Mesodermal cell (in vitro differentiated cells): ENCODE measurements at regions not wholly inside any gene's neighbourhood (a gene's known extent, or its start where the extent isn't known, plus 50 kb on each side); places are given as distances from the start of the nearest gene placed in this dataset.
A peak's percentile ranks its signal among the peaks of the same experiment; 100 is the strongest.
"Not testable (repeated sequence)": the region's sequence is repeated elsewhere in the genome, so short reads cannot be mapped to it uniquely, and the experiment has no call there.

ENCODE experiments used
- H3K27ac ChIP-seq: 2 replicates; pipeline ENCODE4 v1.7.0; 2013; ENCODE audit warnings: mild to moderate bottlenecking, low read depth, low read length, moderate library complexity; ENCODE audit not compliant: severe bottlenecking
- H3K36me3 ChIP-seq: 2 replicates; pipeline ENCODE4 v1.7.1; 2013; ENCODE audit warnings: mild to moderate bottlenecking, low read length, moderate library complexity; ENCODE audit not compliant: control insufficient read depth, insufficient read depth
- H3K4me1 ChIP-seq: one replicate; pipeline ENCODE4 v1.7.1; 2013; ENCODE audit warnings: mild to moderate bottlenecking, low read length; ENCODE audit not compliant: insufficient read depth, control insufficient read depth, poor library complexity, severe bottlenecking
- H3K4me3 ChIP-seq: 2 replicates; pipeline ENCODE4 v1.7.0; 2013; ENCODE audit warnings: low read length, control low read depth, mild to moderate bottlenecking; ENCODE audit not compliant: insufficient read depth, poor library complexity, severe bottlenecking; ENCODE audit errors: extremely low read depth
- H3K9me3 ChIP-seq: 2 replicates; pipeline ENCODE4 v1.7.1; 2013; ENCODE audit warnings: mild to moderate bottlenecking, low read length, moderate library complexity; ENCODE audit not compliant: control insufficient read depth
- WGBS, 2 experiments: methylation state at CpG; one replicate each; pipeline ENCODE4 v1.1.5; 2013; ENCODE audit warnings: missing lambda C conversion rate in 2 of 2; ENCODE audit not compliant: insufficient coverage in 2 of 2; 5-methylcytosine and 5-hydroxymethylcytosine counted together

GRCh38 chr7:149696280-149696679 lies 77.1 kb downstream of the ZNF467 start:
- Histone ChIP-seq H3K4me1 (no peaks in the 10 kb centered on the region), H3K9me3 (peaks cover 13% of the 10 kb centered on the region), H3K4me3 (no peak overlapping the region), H3K36me3 (no peaks in the 10 kb centered on the region), H3K27ac (no peak overlapping the region)
- WGBS, 2 experiments = 77 to 86% methylated on average over 3 of the region's 3 CpGs

DNA sequence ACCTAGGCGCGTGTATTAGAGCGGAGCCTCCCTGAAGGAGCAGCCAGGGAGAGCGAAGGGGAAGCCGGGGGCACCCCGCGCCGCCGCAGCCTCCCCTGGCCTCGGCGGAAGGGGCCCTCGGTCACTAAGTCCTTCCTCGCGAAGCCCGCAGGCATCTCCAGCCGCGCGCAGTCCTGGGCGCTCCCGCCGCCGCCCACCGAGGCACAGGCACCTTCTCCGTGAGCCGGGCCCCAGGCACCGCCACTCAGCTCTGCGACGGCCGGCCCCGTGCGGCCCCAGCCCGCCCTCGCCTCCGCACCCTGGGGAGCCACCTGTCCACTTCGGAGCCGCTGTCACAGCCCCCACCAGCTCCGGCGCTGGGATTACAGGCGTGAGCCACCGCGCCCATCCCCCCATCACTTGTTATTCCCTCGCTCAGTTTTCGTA lies 80.8 kb downstream of the ZNF467 start:
- H3K36me3 ChIP-seq = no peaks in the 10 kb centered on the region
- no peaks in the 10 kb centered on the region for H3K4me1 ChIP-seq
- H3K4me3 ChIP-seq = peak overlapping the region; percentile 28
- WGBS, 2 experiments = 8 to 12% methylated on average over 41 to 43 of the region's 43 CpGs
- H3K27ac ChIP-seq = no peak overlapping the region
- H3K9me3 ChIP-seq = peaks cover 6% of the 10 kb centered on the region

- Histone ChIP-seq H3K36me3 (no peaks in the 10 kb centered on the region), H3K4me1 (no peaks in the 10 kb centered on the region), H3K27ac (no peak overlapping the region), H3K9me3 (peaks cover 6% of the 10 kb centered on the region), H3K4me3 (peak overlapping the region; percentile 28)
- 90 to 94% methylated on average over 6 of the region's 9 CpGs for WGBS, 2 experiments
Measured at GRCh38 chr7:149692056-149692455, 81.3 kb downstream of the ZNF467 start.

DNA sequence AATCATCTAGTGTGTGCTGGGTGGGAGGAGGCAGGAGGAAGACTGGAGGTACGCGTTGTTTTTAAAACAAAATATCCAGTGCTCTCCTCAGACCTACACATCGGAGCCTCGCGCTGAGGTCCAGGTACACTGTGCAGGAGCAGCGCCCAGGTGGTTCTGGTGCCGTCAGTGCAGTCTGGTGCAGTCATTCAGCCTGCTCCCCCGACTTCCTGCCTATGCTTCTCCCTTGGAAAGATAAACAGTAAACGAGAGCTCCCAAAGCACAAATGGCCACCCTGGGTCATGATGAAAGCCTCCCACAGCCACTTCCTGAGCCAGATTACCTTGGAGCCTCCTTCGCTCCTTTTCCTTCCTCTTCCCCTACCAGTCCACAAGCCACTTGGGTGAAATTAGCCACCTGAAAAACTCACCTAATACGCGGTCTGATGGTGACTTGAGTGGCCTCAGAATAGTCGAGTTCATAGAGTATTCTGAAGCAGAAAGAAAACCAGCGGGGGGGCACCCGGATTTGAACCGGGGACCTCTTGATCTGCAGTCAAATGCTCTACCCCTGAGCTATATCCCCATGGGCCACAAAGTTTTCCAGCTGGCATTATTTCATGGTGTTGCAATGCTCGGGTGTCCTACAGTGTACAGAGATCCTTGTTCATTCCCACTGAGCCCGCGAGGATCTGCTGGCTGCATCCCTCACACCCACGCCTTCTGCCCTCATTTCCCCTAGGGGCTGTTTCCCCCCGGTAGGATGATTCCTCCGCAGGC lies 82.5 kb downstream of the ZNF467 start:
- whole genome bisulfite sequencing, 2 experiments = 53 to 65% methylated on average over 18 to 19 of the region's 22 CpGs
- Histone ChIP-seq H3K4me3 (no peak overlapping the region), H3K4me1 (no peaks in the 10 kb centered on the region), H3K9me3 (peaks cover 6% of the 10 kb centered on the region), H3K36me3 (no peaks in the 10 kb centered on the region), H3K27ac (no peak overlapping the region)

- Histone ChIP-seq H3K4me1 (no peaks in the 10 kb centered on the region), H3K4me3 (no peak overlapping the region), H3K9me3 (peaks cover 6% of the 10 kb centered on the region), H3K36me3 (no peaks in the 10 kb centered on the region), H3K27ac (no peak overlapping the region)
- WGBS, 2 experiments = 73 to 88% methylated on average over 1 to 4 of the region's 5 CpGs
Measured at GRCh38 chr7:149689291-149689721, 84.1 kb downstream of the ZNF467 start.

GRCh38 chr7:149688836-149689235 lies 84.6 kb downstream of the ZNF467 start:
- Histone ChIP-seq H3K36me3 (no peaks in the 10 kb centered on the region), H3K27ac (no peak overlapping the region), H3K4me3 (no peak overlapping the region), H3K4me1 (no peaks in the 10 kb centered on the region), H3K9me3 (peaks cover 6% of the 10 kb centered on the region)
- WGBS, 2 experiments = 85 to 93% methylated on average over 2 to 3 of the region's 3 CpGs

GRCh38 chr7:149687820-149688219 lies 85.6 kb downstream of the ZNF467 start:
- not testable (repeated sequence) for H3K4me1 ChIP-seq, H3K9me3 ChIP-seq, H3K4me3 ChIP-seq, H3K27ac ChIP-seq, H3K36me3 ChIP-seq
- 80 to 100% methylated on average over 1 to 2 of the region's 7 CpGs for WGBS, 2 experiments

GRCh38 chr7:149686449-149686848 lies 86.9 kb downstream of the ZNF467 start:
- Histone ChIP-seq H3K4me3 (no peak overlapping the region), H3K27ac (no peak overlapping the region), H3K4me1 (no peaks in the 10 kb centered on the region), H3K9me3 (peaks cover 6% of the 10 kb centered on the region), H3K36me3 (no peaks in the 10 kb centered on the region)
- WGBS, 2 experiments = 17 to 72% methylated on average over 2 of the region's 4 CpGs

DNA sequence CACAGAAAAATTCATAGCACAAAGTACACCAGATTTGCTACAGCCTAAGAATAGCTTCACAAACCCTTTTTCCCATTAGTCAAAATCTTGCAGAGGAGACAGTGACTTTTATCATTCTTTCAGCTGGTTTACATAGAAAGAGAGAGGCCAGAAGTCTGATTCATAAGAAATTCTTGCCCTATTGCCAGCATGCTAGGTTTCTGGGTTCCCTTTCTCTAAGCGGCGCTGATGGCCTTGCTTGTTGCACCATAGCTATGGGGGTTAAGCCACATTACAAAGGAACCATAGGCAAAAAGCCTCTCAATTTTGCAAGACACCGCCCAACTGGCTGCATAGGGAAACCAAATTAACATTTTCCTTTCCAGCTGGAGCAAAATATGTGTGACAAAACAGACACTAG lies 87.4 kb downstream of the ZNF467 start:
- Histone ChIP-seq H3K27ac (no peak overlapping the region), H3K4me1 (no peaks in the 10 kb centered on the region), H3K9me3 (peaks cover 6% of the 10 kb centered on the region), H3K36me3 (no peaks in the 10 kb centered on the region), H3K4me3 (no peak overlapping the region)
- 63% methylated on average over 2 to 3 of the region's 3 CpGs for WGBS, 2 experiments

- Histone ChIP-seq H3K4me3 (no peak overlapping the region), H3K27ac (no peak overlapping the region), H3K4me1 (no peaks in the 10 kb centered on the region), H3K36me3 (no peaks in the 10 kb centered on the region), H3K9me3 (peaks cover 6% of the 10 kb centered on the region)
- 95 to 97% methylated on average over 2 to 3 of the region's 3 CpGs for WGBS, 2 experiments
Measured at GRCh38 chr7:149685455-149685854, 87.9 kb downstream of the ZNF467 start.

DNA sequence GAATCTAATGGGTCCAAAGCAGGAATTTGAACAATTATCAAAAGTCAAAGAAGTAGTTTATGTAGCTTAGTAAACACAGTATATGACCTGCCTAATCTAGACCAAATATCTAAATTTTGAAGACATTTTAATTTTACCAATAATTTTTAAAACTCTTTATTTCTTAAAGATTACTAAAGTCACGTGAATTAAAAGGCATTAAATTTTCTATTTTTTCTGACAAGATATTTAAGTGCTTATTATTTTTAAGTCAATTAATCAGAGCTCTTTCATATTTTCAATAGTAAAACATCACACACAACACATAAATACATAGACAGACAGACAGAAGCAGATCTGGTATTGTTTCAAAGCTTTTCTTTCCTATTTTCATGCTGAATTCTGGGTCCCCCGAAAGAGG lies 89.5 kb downstream of the ZNF467 start:
- WGBS, 2 experiments = 83 to 100% methylated on average over 1 of the region's 2 CpGs

More for the DNA sequence above, 89.5 kb downstream of the ZNF467 start:
- Histone ChIP-seq H3K4me1 (no peaks in the 10 kb centered on the region), H3K27ac (no peak overlapping the region), H3K9me3 (peaks cover 6% of the 10 kb centered on the region), H3K4me3 (no peak overlapping the region), H3K36me3 (no peaks in the 10 kb centered on the region)
